Bronchial epithelial cell (primary cell): ENCODE measurements at regions not wholly inside any gene's neighbourhood (a gene's known extent, or its start where the extent isn't known, plus 50 kb on each side); places are given as distances from the start of the nearest gene placed in this dataset.

Experiments used
- DNase-seq: peaks from one replicate; pipeline ENCODE4 v3.0.0-alpha.2; 2010; ENCODE audit warnings: low read depth
- FAIRE-seq: peaks from 2 replicates; lab custom pipeline; 2011; peaks lifted over from hg19 to GRCh38; lab: Jason Lieb, UNC
- H3K27me3 ChIP-seq: 2 replicates; pipeline ENCODE4 v1.5.1; 2011; ENCODE audit warnings: low read length; ENCODE audit not compliant: control insufficient read depth, insufficient read depth
- H3K36me3 ChIP-seq: 2 replicates; pipeline ENCODE4 v1.5.1; 2011; ENCODE audit warnings: low read length; ENCODE audit not compliant: control insufficient read depth, insufficient read depth
- H3K4me3 ChIP-seq: 2 replicates; pipeline ENCODE4 v1.5.1; 2011; ENCODE audit warnings: mild to moderate bottlenecking, low read depth, low read length, control low read depth
- TF ChIP-seq, protein P1 (sequence below): IDR thresholded peaks from 2 replicates; pipeline ENCODE4 v1.5.1; 2011; ENCODE audit warnings: mild to moderate bottlenecking, moderate library complexity, low read length, control low read depth, inconsistent platforms; ENCODE audit not compliant: insufficient read depth, severe bottlenecking

DNA sequence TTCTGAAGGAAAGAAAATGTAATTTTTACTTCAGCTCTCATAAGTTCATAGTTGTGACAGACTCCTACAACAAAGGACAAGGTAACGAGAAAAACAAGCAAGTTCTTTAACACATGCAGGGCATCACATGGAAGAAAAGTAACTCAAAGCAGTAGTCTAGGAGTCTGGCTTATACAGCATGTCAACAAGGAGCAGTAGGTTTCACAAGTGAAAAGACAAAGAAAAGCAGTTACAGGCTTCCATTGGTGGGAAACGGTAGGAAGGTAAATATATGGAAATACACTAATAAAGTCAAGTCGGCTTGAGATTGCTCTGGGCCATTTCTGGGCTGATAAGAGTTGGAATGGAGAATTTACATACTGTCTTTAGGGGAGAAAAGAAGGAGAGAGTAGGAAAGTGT lies 228.4 kb upstream of the ZFP42 start:
- FAIRE-seq (no peak), DNase-seq (no peak)
- no peaks in the 10 kb centered on the region for H3K36me3 ChIP-seq
- H3K27me3 ChIP-seq: no peaks in the 10 kb centered on the region
- no peak overlapping the region for H3K4me3 ChIP-seq
- TF ChIP-seq, protein P1, sequence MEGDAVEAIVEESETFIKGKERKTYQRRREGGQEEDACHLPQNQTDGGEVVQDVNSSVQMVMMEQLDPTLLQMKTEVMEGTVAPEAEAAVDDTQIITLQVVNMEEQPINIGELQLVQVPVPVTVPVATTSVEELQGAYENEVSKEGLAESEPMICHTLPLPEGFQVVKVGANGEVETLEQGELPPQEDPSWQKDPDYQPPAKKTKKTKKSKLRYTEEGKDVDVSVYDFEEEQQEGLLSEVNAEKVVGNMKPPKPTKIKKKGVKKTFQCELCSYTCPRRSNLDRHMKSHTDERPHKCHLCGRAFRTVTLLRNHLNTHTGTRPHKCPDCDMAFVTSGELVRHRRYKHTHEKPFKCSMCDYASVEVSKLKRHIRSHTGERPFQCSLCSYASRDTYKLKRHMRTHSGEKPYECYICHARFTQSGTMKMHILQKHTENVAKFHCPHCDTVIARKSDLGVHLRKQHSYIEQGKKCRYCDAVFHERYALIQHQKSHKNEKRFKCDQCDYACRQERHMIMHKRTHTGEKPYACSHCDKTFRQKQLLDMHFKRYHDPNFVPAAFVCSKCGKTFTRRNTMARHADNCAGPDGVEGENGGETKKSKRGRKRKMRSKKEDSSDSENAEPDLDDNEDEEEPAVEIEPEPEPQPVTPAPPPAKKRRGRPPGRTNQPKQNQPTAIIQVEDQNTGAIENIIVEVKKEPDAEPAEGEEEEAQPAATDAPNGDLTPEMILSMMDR: no peak

DNA sequence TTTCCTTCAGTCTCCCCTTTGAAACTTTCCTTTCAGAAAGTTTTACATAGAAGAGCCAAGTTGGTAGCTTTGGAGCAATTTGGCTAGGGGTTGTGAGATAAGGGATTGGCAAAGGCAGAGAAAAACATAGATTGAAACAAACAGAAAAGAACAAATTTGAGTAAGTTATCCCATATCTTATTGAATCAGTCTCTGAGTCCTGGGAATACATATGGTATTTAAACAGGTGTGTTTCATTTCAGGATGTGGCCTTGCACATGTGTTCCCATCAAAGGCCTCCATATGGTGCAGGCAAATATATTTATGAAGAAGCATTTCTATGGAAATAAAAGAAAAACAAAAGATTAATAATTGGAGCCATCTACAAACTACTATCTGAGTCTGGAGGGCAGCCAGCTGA lies 227.9 kb upstream of the ZFP42 start:
- Histone ChIP-seq H3K36me3 (no peaks in the 10 kb centered on the region), H3K27me3 (no peaks in the 10 kb centered on the region), H3K4me3 (no peak overlapping the region)
- DNase-seq: no peak
- no peak for FAIRE-seq
- TF ChIP-seq, protein P1: no peak

DNA sequence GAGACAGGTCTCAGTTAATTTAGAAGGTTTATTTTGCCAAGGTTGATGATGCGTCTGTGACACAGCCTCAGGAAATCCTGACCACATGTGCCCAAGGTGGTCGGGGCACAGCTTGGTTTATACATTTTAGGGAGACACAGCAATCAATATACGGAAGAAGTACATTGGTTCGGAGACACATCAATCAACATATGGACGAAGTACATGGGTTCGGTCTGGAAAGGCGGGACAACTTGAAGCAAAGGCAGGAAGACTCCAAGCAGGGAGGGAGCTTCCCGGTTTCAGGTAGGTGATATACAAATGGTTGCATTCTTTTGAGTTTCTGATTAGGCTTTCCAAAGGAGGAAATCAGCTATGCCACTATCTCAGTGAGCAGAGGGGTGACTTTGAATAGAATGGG lies 225.2 kb upstream of the ZFP42 start:
- Histone ChIP-seq H3K4me3 (no peak overlapping the region), H3K27me3 (no peaks in the 10 kb centered on the region), H3K36me3 (no peaks in the 10 kb centered on the region)
- DNase-seq (no peak), FAIRE-seq (no peak)
- TF ChIP-seq, protein P1: no peak

DNA sequence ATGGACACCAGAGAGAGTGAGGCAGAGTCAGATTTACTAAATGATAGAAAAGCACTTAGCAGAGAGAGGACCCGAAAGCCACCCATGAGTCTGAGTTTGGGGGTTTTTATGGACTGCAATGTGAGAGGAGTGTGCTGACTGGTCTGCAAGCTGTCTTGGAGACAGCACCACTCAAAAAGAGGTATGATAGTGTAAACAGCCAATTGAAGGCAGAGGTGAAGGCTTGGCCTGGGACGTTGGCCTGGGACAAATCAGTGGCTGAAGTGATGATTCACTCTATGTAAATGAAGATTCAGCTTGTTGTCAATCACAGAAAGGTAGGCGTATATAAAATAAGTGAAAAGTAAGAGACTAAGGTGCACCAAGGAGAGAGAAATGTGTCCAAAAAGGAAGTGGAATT lies 217.6 kb upstream of the ZFP42 start:
- no peak overlapping the region for H3K4me3 ChIP-seq
- FAIRE-seq: no peak
- TF ChIP-seq, protein P1: no peak
- no peak for DNase-seq
- H3K27me3 ChIP-seq: no peaks in the 10 kb centered on the region
- no peaks in the 10 kb centered on the region for H3K36me3 ChIP-seq

DNA sequence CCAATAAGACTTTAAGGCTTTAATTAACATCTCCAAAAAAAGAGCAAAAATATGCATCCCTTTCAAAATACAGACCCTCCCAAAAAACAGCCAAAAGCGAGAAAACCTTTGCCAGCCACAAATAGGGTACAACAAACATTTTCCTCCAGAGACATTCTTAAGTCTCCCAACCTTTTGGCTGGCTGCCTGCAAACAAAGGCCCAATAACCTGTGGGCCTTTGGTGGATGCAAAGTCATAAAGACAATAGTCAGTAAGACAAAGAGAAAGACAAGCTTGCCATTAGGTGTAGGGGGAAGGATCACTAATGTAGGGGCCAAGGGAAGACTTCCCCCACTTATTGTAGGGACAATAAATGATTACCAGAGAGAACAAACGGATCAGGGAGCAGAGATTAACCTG lies 215.5 kb upstream of the ZFP42 start:
- H3K4me3 ChIP-seq: no peak overlapping the region
- H3K27me3 ChIP-seq: no peaks in the 10 kb centered on the region
- H3K36me3 ChIP-seq: no peaks in the 10 kb centered on the region
- no peak for FAIRE-seq
- TF ChIP-seq, protein P1: no peak
- no peak for DNase-seq

DNA sequence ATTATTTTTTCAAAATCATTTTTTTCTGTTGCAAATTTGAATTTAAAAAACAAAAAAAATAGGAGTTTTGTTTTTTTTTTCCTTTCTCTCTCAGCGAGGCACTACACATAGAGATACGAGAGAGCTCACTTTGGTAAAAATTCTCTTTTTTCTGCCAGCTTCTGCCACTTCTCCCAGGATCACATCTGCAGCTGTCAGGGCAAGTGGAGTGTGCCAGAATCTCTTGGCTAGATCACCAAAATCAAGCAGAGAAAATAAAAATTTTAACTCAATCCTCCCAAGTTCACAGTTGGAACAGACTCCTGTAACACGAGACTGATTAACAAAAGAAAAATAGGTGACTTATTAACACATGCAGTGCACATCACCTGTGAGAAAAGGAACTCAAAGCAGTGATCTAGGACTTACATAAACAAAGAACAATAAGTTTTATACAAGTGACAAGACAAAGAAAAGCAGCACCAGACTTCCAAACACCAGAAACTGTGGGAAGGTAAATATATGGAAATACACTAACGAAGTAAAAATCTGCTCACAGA lies 213.2 kb upstream of the ZFP42 start:
- H3K36me3 ChIP-seq: no peaks in the 10 kb centered on the region
- no peaks in the 10 kb centered on the region for H3K27me3 ChIP-seq
- no peak overlapping the region for H3K4me3 ChIP-seq
- TF ChIP-seq, protein P1: no peak
- no peak for DNase-seq
- no peak for FAIRE-seq
